Liver (tissue), 8 donors: ENCODE measurements at regions not wholly inside any gene's neighbourhood (a gene's known extent, or its start where the extent isn't known, plus 50 kb on each side); places are given as distances from the start of the nearest gene placed in this dataset.

Experiments used
- DNase-seq: peaks from one replicate; pipeline ENCODE4 v3.0.0-alpha.2; 2017; ENCODE audit warnings: low spot score
- H3K27ac ChIP-seq, 2 donors: one replicate each; pipeline ENCODE4 v1.7.0; 2013; ENCODE audit warnings: inconsistent platforms in 2 of 2, low read length in 2 of 2, control low read depth in 1 of 2, low read depth in 1 of 2, mild to moderate bottlenecking in 1 of 2
- H3K27me3 ChIP-seq, 4 donors: one replicate each; pipeline versions ENCODE4 v1.6.1 to v1.7.0; 2013; ENCODE audit warnings: low read length in 3 of 4, inconsistent platforms in 1 of 4, mild to moderate bottlenecking in 1 of 4, moderate library complexity in 1 of 4; ENCODE audit not compliant: control insufficient read depth in 4 of 4, insufficient read depth in 4 of 4
- H3K36me3 ChIP-seq, 4 donors: one replicate each; pipeline versions ENCODE4 v1.6.1 to v1.7.0; 2013; ENCODE audit warnings: low read length in 3 of 4, mild to moderate bottlenecking in 3 of 4, low read depth in 1 of 4, moderate library complexity in 1 of 4; ENCODE audit not compliant: control insufficient read depth in 4 of 4, insufficient read depth in 3 of 4
- H3K4me1 ChIP-seq, 4 donors: one replicate each; pipeline versions ENCODE4 v1.6.1 to v1.7.0; 2013; ENCODE audit warnings: low read length in 3 of 4, mild to moderate bottlenecking in 3 of 4, moderate library complexity in 1 of 4; ENCODE audit not compliant: control insufficient read depth in 4 of 4, insufficient read depth in 4 of 4
- H3K4me3 ChIP-seq, 3 donors: one replicate each; pipeline versions ENCODE4 v1.6.1 to v1.7.0; 2013; ENCODE audit warnings: low read length in 3 of 3, control low read depth in 1 of 3, low read depth in 1 of 3, mild to moderate bottlenecking in 1 of 3
- H3K9ac ChIP-seq, 2 donors: one replicate each; pipeline ENCODE4 v1.7.0; 2013; ENCODE audit warnings: low read length in 2 of 2, mild to moderate bottlenecking in 2 of 2, moderate library complexity in 2 of 2, control low read depth in 1 of 2, low read depth in 1 of 2
- H3K9me3 ChIP-seq, 4 donors: one replicate each; pipeline versions ENCODE4 v1.6.1 to v1.7.0; 2013; ENCODE audit warnings: low read length in 3 of 4; ENCODE audit not compliant: control insufficient read depth in 4 of 4
- EGR1 ChIP-seq, 2 donors: IDR thresholded peaks; 2 replicates each; pipeline ENCODE4 v1.6.1; 2016 to 2018; ENCODE audit warnings: antibody characterized with exemption in 2 of 2, low read depth in 2 of 2
- FOXA1 ChIP-seq: IDR thresholded peaks from 2 replicates; pipeline ENCODE4 v1.6.1; 2016; ENCODE audit warnings: antibody characterized with exemption
- FOXA2 ChIP-seq: IDR thresholded peaks from 2 replicates; pipeline ENCODE4 v1.6.1; 2016; ENCODE audit warnings: antibody characterized with exemption
- GABPA ChIP-seq, 2 donors: IDR thresholded peaks in 1 of 2; conservative IDR thresholded peaks in 1 of 2; 2 replicates each; pipeline ENCODE4 v1.6.1; 2016; ENCODE audit warnings: antibody characterized with exemption in 2 of 2, mild to moderate bottlenecking in 1 of 2, moderate library complexity in 1 of 2
- HNF4A ChIP-seq, 2 donors: conservative IDR thresholded peaks; 2 replicates each; pipeline ENCODE4 v1.6.1; 2016; ENCODE audit warnings: antibody characterized with exemption in 2 of 2, mild to moderate bottlenecking in 2 of 2
- HNF4G ChIP-seq: IDR thresholded peaks from 2 replicates; pipeline ENCODE4 v1.6.1; 2016; ENCODE audit warnings: antibody characterized with exemption
- JUND ChIP-seq, 2 donors: IDR thresholded peaks; 2 replicates each; pipeline ENCODE4 v1.6.1; 2016; ENCODE audit warnings: antibody characterized with exemption in 2 of 2
- MAX ChIP-seq: IDR thresholded peaks from 2 replicates; pipeline ENCODE4 v1.6.1; 2016; ENCODE audit warnings: antibody characterized with exemption
- RAD21 ChIP-seq, 2 donors: IDR thresholded peaks; 2 replicates each; pipeline ENCODE4 v1.6.1; 2016; ENCODE audit warnings: antibody characterized with exemption in 2 of 2, mild to moderate bottlenecking in 2 of 2
- RXRA ChIP-seq, 2 donors: IDR thresholded peaks; 2 replicates each; pipeline ENCODE4 v1.6.1; 2017 to 2018; ENCODE audit warnings: antibody characterized with exemption in 2 of 2, mild to moderate bottlenecking in 1 of 2
- SP1 ChIP-seq: IDR thresholded peaks from 2 replicates; pipeline ENCODE4 v1.6.1; 2018; ENCODE audit warnings: antibody characterized with exemption, mild to moderate bottlenecking
- TAF1 ChIP-seq: conservative IDR thresholded peaks from 2 replicates; pipeline ENCODE4 v1.6.1; 2016; ENCODE audit warnings: antibody characterized with exemption, mild to moderate bottlenecking
- YY1 ChIP-seq: IDR thresholded peaks from 2 replicates; pipeline ENCODE4 v1.6.1; 2016; ENCODE audit warnings: antibody characterized with exemption, mild to moderate bottlenecking
- ZBTB33 ChIP-seq: IDR thresholded peaks from 2 replicates; pipeline ENCODE4 v1.6.1; 2016; ENCODE audit warnings: antibody characterized with exemption
- WGBS: extraction: QIAGEN DNeasy Blood & Tissue Kit; methylation state at CpG from one replicate; pipeline ENCODE4 v1.1.7; 2013; 5-methylcytosine and 5-hydroxymethylcytosine counted together
- TF ChIP-seq, protein P1 (sequence below): fragments of 150-350 bp; IDR thresholded peaks from 2 replicates; pipeline ENCODE4 v1.5.1; 2017; ENCODE audit warnings: improper control_type of control experiment, low read depth, low read length; ENCODE audit not compliant: missing input control
- TF ChIP-seq, protein P2 (sequence below): IDR thresholded peaks from 2 replicates; pipeline ENCODE4 v1.6.1; 2016; ENCODE audit warnings: antibody characterized with exemption, mild to moderate bottlenecking
- TF ChIP-seq, protein P3 (sequence below): IDR thresholded peaks from 2 replicates; pipeline ENCODE4 v1.6.1; 2016; ENCODE audit warnings: antibody characterized with exemption
- donor health status: healthy.
- donor health status: healthy.
- donor health status: healthy.
- donor health status: healthy.
- donor health status: healthy.

DNA sequence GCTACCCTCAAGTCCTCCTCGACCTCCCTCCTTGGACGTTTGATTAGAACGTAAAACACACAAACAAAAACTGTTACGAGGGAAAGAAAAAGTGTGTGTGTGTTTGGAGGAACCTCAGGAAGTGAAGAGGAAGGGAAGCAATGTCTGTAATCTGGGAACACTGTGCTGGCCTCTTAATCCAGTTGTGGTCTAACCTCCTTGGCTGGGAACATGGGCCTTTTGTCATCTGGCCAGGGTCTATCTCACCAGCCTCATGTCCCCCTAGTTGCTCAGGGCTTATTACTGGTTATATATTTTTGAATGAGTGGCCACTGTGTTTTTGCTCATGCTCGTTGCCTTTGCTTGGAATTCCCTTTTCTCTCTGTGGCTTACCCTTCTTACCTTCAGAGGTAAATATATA lies 89.0 kb upstream of the RASGRF1 start:
- no peak overlapping the region for H3K9ac ChIP-seq
- DNase-seq, result no peak
- no peaks in the 10 kb centered on the region for H3K36me3 ChIP-seq
- no peaks in the 10 kb centered on the region for H3K27me3 ChIP-seq
- H3K27ac ChIP-seq, result no peak overlapping the region
- 83% methylated on average over 5 of the region's 5 CpGs for WGBS
- no peaks in the 10 kb centered on the region for H3K4me1 ChIP-seq
- TF ChIP-seq, protein P1, sequence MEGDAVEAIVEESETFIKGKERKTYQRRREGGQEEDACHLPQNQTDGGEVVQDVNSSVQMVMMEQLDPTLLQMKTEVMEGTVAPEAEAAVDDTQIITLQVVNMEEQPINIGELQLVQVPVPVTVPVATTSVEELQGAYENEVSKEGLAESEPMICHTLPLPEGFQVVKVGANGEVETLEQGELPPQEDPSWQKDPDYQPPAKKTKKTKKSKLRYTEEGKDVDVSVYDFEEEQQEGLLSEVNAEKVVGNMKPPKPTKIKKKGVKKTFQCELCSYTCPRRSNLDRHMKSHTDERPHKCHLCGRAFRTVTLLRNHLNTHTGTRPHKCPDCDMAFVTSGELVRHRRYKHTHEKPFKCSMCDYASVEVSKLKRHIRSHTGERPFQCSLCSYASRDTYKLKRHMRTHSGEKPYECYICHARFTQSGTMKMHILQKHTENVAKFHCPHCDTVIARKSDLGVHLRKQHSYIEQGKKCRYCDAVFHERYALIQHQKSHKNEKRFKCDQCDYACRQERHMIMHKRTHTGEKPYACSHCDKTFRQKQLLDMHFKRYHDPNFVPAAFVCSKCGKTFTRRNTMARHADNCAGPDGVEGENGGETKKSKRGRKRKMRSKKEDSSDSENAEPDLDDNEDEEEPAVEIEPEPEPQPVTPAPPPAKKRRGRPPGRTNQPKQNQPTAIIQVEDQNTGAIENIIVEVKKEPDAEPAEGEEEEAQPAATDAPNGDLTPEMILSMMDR, result no peak
- TF ChIP-seq EGR1 (IDR thresholded peaks at IDR 0.05; ENCODE audit: low read depth in 2 of 2) (no peak), YY1 (no peak), RAD21 (IDR thresholded peaks at IDR 0.05) (no peak), MAX (no peak), HNF4A (conservative IDR thresholded peaks at IDR 0.05) (no peak), TAF1 (no peak), ZBTB33 (no peak), FOXA1 (no peak), FOXA2 (no peak)
- TF ChIP-seq, protein P2, sequence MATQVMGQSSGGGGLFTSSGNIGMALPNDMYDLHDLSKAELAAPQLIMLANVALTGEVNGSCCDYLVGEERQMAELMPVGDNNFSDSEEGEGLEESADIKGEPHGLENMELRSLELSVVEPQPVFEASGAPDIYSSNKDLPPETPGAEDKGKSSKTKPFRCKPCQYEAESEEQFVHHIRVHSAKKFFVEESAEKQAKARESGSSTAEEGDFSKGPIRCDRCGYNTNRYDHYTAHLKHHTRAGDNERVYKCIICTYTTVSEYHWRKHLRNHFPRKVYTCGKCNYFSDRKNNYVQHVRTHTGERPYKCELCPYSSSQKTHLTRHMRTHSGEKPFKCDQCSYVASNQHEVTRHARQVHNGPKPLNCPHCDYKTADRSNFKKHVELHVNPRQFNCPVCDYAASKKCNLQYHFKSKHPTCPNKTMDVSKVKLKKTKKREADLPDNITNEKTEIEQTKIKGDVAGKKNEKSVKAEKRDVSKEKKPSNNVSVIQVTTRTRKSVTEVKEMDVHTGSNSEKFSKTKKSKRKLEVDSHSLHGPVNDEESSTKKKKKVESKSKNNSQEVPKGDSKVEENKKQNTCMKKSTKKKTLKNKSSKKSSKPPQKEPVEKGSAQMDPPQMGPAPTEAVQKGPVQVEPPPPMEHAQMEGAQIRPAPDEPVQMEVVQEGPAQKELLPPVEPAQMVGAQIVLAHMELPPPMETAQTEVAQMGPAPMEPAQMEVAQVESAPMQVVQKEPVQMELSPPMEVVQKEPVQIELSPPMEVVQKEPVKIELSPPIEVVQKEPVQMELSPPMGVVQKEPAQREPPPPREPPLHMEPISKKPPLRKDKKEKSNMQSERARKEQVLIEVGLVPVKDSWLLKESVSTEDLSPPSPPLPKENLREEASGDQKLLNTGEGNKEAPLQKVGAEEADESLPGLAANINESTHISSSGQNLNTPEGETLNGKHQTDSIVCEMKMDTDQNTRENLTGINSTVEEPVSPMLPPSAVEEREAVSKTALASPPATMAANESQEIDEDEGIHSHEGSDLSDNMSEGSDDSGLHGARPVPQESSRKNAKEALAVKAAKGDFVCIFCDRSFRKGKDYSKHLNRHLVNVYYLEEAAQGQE, result no peak
- TF ChIP-seq, protein P3, sequence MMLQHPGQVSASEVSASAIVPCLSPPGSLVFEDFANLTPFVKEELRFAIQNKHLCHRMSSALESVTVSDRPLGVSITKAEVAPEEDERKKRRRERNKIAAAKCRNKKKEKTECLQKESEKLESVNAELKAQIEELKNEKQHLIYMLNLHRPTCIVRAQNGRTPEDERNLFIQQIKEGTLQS, result no peak
- H3K9me3 ChIP-seq, result no peaks in the 10 kb centered on the region
- no peak overlapping the region for H3K4me3 ChIP-seq

- WGBS, result 85% methylated on average over 14 of the region's 14 CpGs
- no peaks in the 10 kb centered on the region for H3K27me3 ChIP-seq
- H3K4me1 ChIP-seq, result no peaks in the 10 kb centered on the region
- no peaks in the 10 kb centered on the region for H3K36me3 ChIP-seq
- H3K27ac ChIP-seq, result no peak overlapping the region
- H3K9me3 ChIP-seq, result no peaks in the 10 kb centered on the region
- no peak overlapping the region for H3K9ac ChIP-seq
- H3K4me3 ChIP-seq, result no peak overlapping the region
- TF ChIP-seq JUND (IDR thresholded peaks at IDR 0.05) (no peak), MAX (no peak), HNF4G (no peak), GABPA (IDR thresholded peaks at IDR 0.05 in 1 of 2, conservative IDR thresholded peaks at IDR 0.05 in 1 of 2) (no peak), RAD21 (IDR thresholded peaks at IDR 0.05) (no peak), SP1 (no peak), TAF1 (no peak), FOXA1 (no peak), FOXA2 (no peak), ZBTB33 (no peak), RXRA (IDR thresholded peaks at IDR 0.05) (no peak)
- TF ChIP-seq, protein P3, result no peak
- TF ChIP-seq, protein P2, result no peak
- no peak for DNase-seq
Measured at GRCh38 chr15:79179108-79179561, 88.6 kb upstream of the RASGRF1 start.
